ENCODE measurements at regions not wholly inside any gene's neighbourhood (a gene's known extent, or its start where the extent isn't known, plus 50 kb on each side); places are given as distances from the start of the nearest gene placed in this dataset.

DNA sequence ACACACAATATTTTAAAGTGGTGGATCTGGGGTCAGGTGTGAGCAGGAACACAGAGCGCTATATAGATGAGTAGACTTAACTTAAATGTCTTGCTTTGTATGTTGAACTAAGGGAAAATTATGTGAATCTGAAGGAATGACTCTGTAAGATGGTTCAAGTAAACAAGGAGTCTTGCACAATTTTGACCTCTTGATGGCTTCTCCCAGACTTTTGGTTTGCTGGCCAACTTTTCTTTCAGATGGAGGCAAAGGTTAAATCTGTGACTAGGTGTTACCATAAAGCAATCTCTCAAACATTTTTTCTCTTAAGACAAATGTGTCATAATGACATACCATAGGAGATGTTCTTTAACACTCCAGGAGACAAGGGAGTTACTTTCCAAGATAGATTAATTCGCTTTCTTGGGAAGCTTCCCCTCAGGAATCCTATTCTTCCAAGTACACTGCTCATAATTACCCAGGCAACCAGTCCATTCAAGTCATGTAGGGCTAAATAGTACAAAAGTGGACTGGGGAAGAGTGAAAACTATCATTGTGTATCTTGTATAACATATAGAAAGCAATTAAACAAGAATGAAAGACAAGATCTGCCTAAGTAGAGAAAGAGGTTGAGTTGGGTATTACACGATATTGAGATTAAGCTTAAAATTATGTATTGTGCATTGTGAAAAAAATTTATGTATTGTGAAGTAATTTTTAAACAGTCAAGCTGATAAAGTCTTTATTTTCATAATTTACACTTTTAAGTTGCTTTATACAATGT lies 60.3 kb upstream of the SLC27A6 start:
- TF ChIP-seq, protein P1, sequence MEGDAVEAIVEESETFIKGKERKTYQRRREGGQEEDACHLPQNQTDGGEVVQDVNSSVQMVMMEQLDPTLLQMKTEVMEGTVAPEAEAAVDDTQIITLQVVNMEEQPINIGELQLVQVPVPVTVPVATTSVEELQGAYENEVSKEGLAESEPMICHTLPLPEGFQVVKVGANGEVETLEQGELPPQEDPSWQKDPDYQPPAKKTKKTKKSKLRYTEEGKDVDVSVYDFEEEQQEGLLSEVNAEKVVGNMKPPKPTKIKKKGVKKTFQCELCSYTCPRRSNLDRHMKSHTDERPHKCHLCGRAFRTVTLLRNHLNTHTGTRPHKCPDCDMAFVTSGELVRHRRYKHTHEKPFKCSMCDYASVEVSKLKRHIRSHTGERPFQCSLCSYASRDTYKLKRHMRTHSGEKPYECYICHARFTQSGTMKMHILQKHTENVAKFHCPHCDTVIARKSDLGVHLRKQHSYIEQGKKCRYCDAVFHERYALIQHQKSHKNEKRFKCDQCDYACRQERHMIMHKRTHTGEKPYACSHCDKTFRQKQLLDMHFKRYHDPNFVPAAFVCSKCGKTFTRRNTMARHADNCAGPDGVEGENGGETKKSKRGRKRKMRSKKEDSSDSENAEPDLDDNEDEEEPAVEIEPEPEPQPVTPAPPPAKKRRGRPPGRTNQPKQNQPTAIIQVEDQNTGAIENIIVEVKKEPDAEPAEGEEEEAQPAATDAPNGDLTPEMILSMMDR (optimal IDR thresholded peaks at IDR 0.05 in 1 of 3, IDR thresholded peaks at IDR 0.05 in 1 of 3, conservative IDR thresholded peaks at IDR 0.05 in 1 of 3; ENCODE audit: extremely low read depth in 1 of 3, insufficient read depth in 2 of 3, low read length in 3 of 3), result no peak
- no peak for TF ChIP-seq EZH2 (IDR thresholded peaks at IDR 0.05; ENCODE audit: low read length)
